K562 (cell line): ENCODE measurements at regions not wholly inside any gene's neighbourhood (a gene's known extent, or its start where the extent isn't known, plus 50 kb on each side); places are given as distances from the start of the nearest gene placed in this dataset.

ENCODE experiments used
- CCAR2 ChIP-seq: fragments of 200-400 bp; formaldehyde crosslinking; IDR thresholded peaks from 2 replicates; pipeline ENCODE4 v1.6.1; 2017; ENCODE audit warnings: mild to moderate bottlenecking, low read depth, low read length
- POLR2AphosphoS5 ChIP-seq: IDR thresholded peaks from 2 replicates; pipeline ENCODE4 v1.6.1; 2011; ENCODE audit warnings: mild to moderate bottlenecking, low read depth, low read length, moderate library complexity; ENCODE audit not compliant: control insufficient read depth, insufficient read depth
- RAD21 ChIP-seq, 2 experiments: fragments of 250-450 bp in 1 of 2; fragments of 450-650 bp in 1 of 2; sonication (Bioruptor Pico) in 1 of 2; formaldehyde crosslinking in 1 of 2; IDR thresholded peaks in 1 of 2; conservative IDR thresholded peaks in 1 of 2; 2 replicates each; pipeline versions ENCODE4 v1.4.0 to v1.8.0; 2020 to 2022; ENCODE audit warnings: mild to moderate bottlenecking in 2 of 2, moderate library complexity in 1 of 2
- ZNF140 ChIP-seq: fragments of 250-450 bp; sonication (Bioruptor Pico); IDR thresholded peaks from 2 replicates; pipeline ENCODE4 v1.8.0; 2021; ENCODE audit warnings: moderate library complexity, mild to moderate bottlenecking, inconsistent platforms
- ZNF717 ChIP-seq: fragments of 250-450 bp; sonication (Bioruptor Pico); IDR thresholded peaks from 2 replicates; pipeline ENCODE4 v1.5.0; 2021
- TF ChIP-seq, protein P1 (sequence below), 3 experiments: IDR thresholded peaks in 2 of 3; conservative IDR thresholded peaks in 1 of 3; 2 replicates each; pipeline ENCODE4 v1.5.1; 2011 to 2012; ENCODE audit warnings: low read length in 3 of 3, mild to moderate bottlenecking in 3 of 3, control low read depth in 2 of 3, improper control_type of control experiment in 1 of 3, inconsistent platforms in 1 of 3, low read depth in 1 of 3, mixed read lengths in 1 of 3, moderate library complexity in 1 of 3; ENCODE audit not compliant: insufficient read depth in 2 of 3
- TF ChIP-seq, protein P2 (sequence below): sonication (generic); formaldehyde crosslinking; IDR thresholded peaks from 2 replicates; pipeline ENCODE4 v1.8.1; 2023; ENCODE audit warnings: mild to moderate bottlenecking, missing genetic modification reagents, moderate library complexity
- TF ChIP-seq, protein P3 (sequence below): sonication (generic); formaldehyde crosslinking; IDR thresholded peaks from 2 replicates; pipeline ENCODE4 v1.8.1; 2022; ENCODE audit warnings: missing genetic modification reagents

DNA sequence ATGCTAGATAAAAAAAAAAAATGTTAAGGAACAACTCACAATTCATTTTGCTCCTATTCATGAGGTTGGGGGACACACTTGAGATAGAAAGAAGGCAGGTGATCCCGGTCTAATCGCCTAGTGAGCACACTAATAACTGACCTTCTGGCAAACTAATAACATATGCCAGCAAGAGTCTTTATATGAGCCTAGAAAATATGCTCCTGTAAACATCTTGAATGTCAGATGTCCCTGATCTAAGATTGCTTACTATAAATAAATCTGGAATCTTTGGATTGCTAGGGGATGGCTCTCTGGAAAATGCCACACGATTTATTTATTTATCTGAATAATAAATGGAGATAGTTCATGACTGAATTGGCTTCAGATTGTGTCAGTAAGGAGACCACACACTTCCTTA lies 821.9 kb downstream of the GRIK2 start:
- TF ChIP-seq, protein P1, sequence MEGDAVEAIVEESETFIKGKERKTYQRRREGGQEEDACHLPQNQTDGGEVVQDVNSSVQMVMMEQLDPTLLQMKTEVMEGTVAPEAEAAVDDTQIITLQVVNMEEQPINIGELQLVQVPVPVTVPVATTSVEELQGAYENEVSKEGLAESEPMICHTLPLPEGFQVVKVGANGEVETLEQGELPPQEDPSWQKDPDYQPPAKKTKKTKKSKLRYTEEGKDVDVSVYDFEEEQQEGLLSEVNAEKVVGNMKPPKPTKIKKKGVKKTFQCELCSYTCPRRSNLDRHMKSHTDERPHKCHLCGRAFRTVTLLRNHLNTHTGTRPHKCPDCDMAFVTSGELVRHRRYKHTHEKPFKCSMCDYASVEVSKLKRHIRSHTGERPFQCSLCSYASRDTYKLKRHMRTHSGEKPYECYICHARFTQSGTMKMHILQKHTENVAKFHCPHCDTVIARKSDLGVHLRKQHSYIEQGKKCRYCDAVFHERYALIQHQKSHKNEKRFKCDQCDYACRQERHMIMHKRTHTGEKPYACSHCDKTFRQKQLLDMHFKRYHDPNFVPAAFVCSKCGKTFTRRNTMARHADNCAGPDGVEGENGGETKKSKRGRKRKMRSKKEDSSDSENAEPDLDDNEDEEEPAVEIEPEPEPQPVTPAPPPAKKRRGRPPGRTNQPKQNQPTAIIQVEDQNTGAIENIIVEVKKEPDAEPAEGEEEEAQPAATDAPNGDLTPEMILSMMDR (IDR thresholded peaks at IDR 0.05 in 2 of 3, conservative IDR thresholded peaks at IDR 0.05 in 1 of 3; ENCODE audit: insufficient read depth in 2 of 3, low read depth in 1 of 3, low read length in 3 of 3) = no peak
- TF ChIP-seq CCAR2 = no peak
- TF ChIP-seq, protein P2, sequence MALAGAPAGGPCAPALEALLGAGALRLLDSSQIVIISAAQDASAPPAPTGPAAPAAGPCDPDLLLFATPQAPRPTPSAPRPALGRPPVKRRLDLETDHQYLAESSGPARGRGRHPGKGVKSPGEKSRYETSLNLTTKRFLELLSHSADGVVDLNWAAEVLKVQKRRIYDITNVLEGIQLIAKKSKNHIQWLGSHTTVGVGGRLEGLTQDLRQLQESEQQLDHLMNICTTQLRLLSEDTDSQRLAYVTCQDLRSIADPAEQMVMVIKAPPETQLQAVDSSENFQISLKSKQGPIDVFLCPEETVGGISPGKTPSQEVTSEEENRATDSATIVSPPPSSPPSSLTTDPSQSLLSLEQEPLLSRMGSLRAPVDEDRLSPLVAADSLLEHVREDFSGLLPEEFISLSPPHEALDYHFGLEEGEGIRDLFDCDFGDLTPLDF (CRISPR knock-in tag) = no peak
- no peak for TF ChIP-seq POLR2AphosphoS5
- TF ChIP-seq ZNF140 = no peak
- TF ChIP-seq, protein P3, sequence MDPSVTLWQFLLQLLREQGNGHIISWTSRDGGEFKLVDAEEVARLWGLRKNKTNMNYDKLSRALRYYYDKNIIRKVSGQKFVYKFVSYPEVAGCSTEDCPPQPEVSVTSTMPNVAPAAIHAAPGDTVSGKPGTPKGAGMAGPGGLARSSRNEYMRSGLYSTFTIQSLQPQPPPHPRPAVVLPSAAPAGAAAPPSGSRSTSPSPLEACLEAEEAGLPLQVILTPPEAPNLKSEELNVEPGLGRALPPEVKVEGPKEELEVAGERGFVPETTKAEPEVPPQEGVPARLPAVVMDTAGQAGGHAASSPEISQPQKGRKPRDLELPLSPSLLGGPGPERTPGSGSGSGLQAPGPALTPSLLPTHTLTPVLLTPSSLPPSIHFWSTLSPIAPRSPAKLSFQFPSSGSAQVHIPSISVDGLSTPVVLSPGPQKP (CRISPR knock-in tag) = no peak
- no peak for TF ChIP-seq ZNF717 (CRISPR knock-in tag)
- no peak for TF ChIP-seq RAD21 (CRISPR knock-in tag; conservative IDR thresholded peaks at IDR 0.05 in 1 of 2, IDR thresholded peaks at IDR 0.05 in 1 of 2)
